ENCODE measurements at regions not wholly inside any gene's neighbourhood (a gene's known extent, or its start where the extent isn't known, plus 50 kb on each side); places are given as distances from the start of the nearest gene placed in this dataset.

GRCh38 chr6:89028774-89029173 is 51.8 kb upstream of the PNRC1 start:
- ATAC-seq: no peak

- no peak for ATAC-seq
Observed at GRCh38 chr6:89027756-89028155, 52.8 kb upstream of the PNRC1 start.

GRCh38 chr6:89026151-89026550 is 54.4 kb upstream of the PNRC1 start:
- no peak for ATAC-seq

- peak; percentile 54 for ATAC-seq
Observed at GRCh38 chr6:89025633-89026032, 54.9 kb upstream of the PNRC1 start.

GRCh38 chr6:89024456-89024855 is 56.1 kb upstream of the PNRC1 start:
- no peak for ATAC-seq

GRCh38 chr6:89023591-89024441 is 56.7 kb upstream of the PNRC1 start:
- ATAC-seq: peak; percentile 50

- ATAC-seq: peak; percentile 59
Observed at GRCh38 chr6:89022798-89023197, 57.8 kb upstream of the PNRC1 start.

GRCh38 chr6:89021629-89022028 is 58.2 kb upstream of the RNGTT start:
- peak; percentile 95 for ATAC-seq

GRCh38 chr6:89015971-89016370 is 52.6 kb upstream of the RNGTT start:
- no peak for ATAC-seq

GRCh38 chr6:89013438-89013837 is 50.0 kb upstream of the RNGTT start:
- ATAC-seq: no peak

Measured in esophagus mucosa (tissue), 1 donor.